HG02852 (cell line): ENCODE measurements at regions not wholly inside any gene's neighbourhood (a gene's known extent, or its start where the extent isn't known, plus 50 kb on each side); places are given as distances from the start of the nearest gene placed in this dataset.
"Not testable (repeated sequence)": the region's sequence is repeated elsewhere in the genome, so short reads cannot be mapped to it uniquely, and the experiment has no call there.

Experiments
- ATAC-seq: cut with Tn5 transposase; IDR thresholded peaks from one replicate; pipeline ENCODE4 v1.9.1; 2021; ENCODE audit warnings: mild to moderate bottlenecking, moderate library complexity; ENCODE audit not compliant: unreplicated experiment

- ATAC-seq = no peak
These were observed 60.5 kb upstream of the ZFHX3 start for GRCh38 chr16:73108195-73108963.

DNA sequence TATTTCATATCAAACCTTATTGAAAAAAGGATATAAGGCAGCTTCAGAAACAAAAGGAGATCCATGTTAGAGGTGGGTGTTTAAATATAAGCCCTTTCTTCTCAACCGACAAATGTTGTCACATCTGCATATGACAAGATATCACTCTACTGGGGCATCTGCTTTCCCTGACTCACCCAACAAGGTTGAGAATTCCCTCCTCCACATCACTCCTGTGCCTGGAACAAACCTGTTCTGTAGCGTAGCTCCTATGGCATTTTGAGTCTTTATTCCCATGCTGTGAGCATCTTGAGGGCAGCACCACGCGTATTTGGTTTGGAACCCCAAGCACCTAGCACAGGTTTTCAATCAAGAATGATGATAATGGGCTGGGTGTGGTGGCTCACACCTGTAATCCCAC, 59.4 kb upstream of the ZFHX3 start:
- ATAC-seq = no peak

DNA sequence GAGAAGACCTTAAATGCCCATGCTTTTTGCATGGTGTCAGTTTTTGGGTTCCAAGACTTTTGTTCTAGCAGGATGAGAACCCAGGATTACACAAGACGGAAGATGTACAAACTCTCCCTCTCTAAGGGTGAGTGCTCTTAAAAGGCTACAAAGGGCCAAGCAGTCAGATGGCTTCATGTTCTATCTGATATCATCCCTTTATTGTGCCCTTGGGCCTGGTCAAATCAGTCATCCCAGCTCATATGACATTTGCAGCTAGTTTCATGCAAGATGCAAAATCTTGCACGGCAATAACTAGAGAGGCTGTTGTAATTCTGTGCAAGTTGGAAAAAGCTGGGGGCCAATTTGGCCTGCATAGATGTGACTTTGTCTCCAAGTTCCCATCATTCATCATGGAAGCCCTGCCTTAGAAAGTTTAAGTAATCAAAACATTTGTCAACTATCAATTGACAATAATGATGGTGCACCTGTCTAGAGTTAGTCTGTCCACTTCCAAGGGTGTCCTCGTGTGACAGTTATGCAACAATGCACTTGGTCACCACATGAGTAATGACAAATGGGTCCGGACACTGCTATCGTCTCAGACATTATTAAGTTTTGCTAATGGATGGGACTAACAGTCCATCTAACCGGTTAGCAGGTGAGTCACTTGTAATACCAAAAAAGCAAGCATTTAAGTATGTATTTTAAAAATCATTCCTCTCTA, 58.6 kb upstream of the ZFHX3 start:
- ATAC-seq = no peak

- no peak for ATAC-seq
These were observed 53.6 kb upstream of the ZFHX3 start for GRCh38 chr16:73101568-73101967.

- ATAC-seq = not testable (repeated sequence)
These were observed 51.7 kb upstream of the ZFHX3 start for GRCh38 chr16:73099601-73100000.
